Omental fat pad (tissue), 3 donors: ENCODE measurements at regions not wholly inside any gene's neighbourhood (a gene's known extent, or its start where the extent isn't known, plus 50 kb on each side); places are given as distances from the start of the nearest gene placed in this dataset.
A peak's percentile ranks its signal among the peaks of the same experiment; 100 is the strongest.

ENCODE experiments used
- ATAC-seq: fragments of 150-250 bp; one replicate; pipeline ENCODE4 v1.9.1; 2016; ENCODE audit warnings: mild to moderate bottlenecking, moderate library complexity; ENCODE audit not compliant: low FRiP score
- DNase-seq: peaks from one replicate; pipeline ENCODE4 v3.0.0-alpha.2; 2019; ENCODE audit warnings: low spot score
- CTCF ChIP-seq, 3 donors: fragments of 450-650 bp; IDR thresholded peaks; one replicate each; pipeline ENCODE4 v1.5.1; 2016 to 2017; ENCODE audit warnings: antibody characterized with exemption in 3 of 3, mild to moderate bottlenecking in 3 of 3, moderate library complexity in 2 of 3

- no peak for TF ChIP-seq CTCF (IDR thresholded peaks at IDR 0.05)
- no peak for DNase-seq
- ATAC-seq, result no peak
Measured at GRCh38 chr20:56857950-56858349, 228.8 kb downstream of the TFAP2C start.

DNA sequence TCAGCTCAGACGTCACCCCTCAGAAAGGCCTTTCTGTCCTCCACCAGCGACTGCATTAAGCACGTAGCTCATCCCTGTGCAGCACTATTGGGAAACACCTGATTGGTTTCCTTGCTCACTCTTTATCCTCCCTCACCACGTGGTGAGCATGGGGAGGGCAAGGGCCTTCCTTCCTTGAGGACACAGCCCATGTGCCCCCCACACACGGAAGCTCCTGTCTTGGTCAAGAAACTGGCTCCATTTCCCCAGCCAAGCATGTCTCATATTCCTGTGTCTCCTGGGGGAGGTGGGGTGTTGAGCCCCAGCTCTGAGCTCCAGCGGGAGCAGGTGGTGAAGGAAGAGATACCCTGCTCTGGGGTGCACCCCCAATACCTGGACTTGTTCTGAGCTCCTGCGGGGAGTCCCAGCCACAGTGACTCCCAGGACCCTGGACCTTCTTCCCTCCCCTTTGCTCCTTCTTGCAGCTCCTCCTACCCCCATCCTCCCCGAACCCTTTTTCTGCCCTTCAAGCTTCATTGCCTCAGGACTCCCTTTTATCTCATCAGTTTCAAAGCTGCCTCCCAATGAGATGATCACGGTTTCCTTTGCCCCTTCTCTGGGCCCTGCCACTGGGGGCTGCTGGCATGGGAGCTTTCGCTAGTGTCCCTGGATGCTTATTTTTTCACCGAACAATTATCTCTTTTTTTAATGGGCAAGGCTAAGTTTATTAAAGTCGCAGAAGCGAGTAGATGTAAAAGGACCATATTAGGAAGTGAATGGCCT is 230.1 kb downstream of the TFAP2C start:
- ATAC-seq (no peak), DNase-seq (no peak)
- no peak for TF ChIP-seq CTCF (IDR thresholded peaks at IDR 0.05)

GRCh38 chr20:56859801-56860261 is 230.7 kb downstream of the TFAP2C start:
- DNase-seq, result no peak
- ATAC-seq, result peak; percentile 60
- no peak for TF ChIP-seq CTCF (IDR thresholded peaks at IDR 0.05)

DNA sequence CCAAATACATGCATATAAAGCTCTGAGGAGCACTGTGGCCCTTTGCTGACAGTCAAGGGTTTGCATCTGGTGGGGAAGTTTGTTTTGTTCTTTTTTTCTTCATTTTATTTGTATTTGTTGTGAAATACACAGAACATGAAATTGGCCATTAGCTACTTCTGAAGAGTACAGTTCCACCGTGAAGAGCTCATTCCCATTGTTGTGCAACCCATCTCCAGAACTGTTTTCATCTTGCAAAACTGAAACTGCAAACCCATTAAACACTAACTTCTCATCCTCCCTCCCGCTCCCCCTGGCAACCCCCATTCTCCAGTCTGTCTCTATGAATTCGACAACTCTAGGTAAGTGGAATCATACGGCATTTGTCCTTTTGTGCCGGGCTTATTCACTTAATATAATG is 231.3 kb downstream of the TFAP2C start:
- no peak for TF ChIP-seq CTCF (IDR thresholded peaks at IDR 0.05)
- ATAC-seq (peak; percentile 64), DNase-seq (no peak)

GRCh38 chr20:56861590-56861989 is 232.5 kb downstream of the TFAP2C start:
- TF ChIP-seq CTCF (IDR thresholded peaks at IDR 0.05), result no peak
- ATAC-seq, result no peak

GRCh38 chr20:56865055-56865454 is 235.9 kb downstream of the TFAP2C start:
- ATAC-seq, result no peak
- TF ChIP-seq CTCF (IDR thresholded peaks at IDR 0.05), result no peak
- DNase-seq, result no peak

More at GRCh38 chr20:56861590-56861989, 232.5 kb downstream of the TFAP2C start:
- no peak for DNase-seq

- ATAC-seq, result no peak
Measured at GRCh38 chr20:56867128-56867527, 238.0 kb downstream of the TFAP2C start.

More at GRCh38 chr20:56867128-56867527, 238.0 kb downstream of the TFAP2C start:
- TF ChIP-seq CTCF (IDR thresholded peaks at IDR 0.05), result no peak
- no peak for DNase-seq
